Liver (tissue), 3 donors: ENCODE measurements at regions not wholly inside any gene's neighbourhood (a gene's known extent, or its start where the extent isn't known, plus 50 kb on each side); places are given as distances from the start of the nearest gene placed in this dataset.

ENCODE experiments used
- ATF3 ChIP-seq: IDR thresholded peaks from 2 replicates; pipeline ENCODE4 v1.6.1; 2016; ENCODE audit warnings: antibody characterized with exemption
- CTCF ChIP-seq: fragments of 150-350 bp; IDR thresholded peaks from 2 replicates; pipeline ENCODE4 v1.5.1; 2017; ENCODE audit warnings: improper control_type of control experiment, low read depth, low read length; ENCODE audit not compliant: missing input control
- FOXA2 ChIP-seq: IDR thresholded peaks from 2 replicates; pipeline ENCODE4 v1.6.1; 2016; ENCODE audit warnings: antibody characterized with exemption
- GABPA ChIP-seq, 2 donors: IDR thresholded peaks in 1 of 2; conservative IDR thresholded peaks in 1 of 2; 2 replicates each; pipeline ENCODE4 v1.6.1; 2016; ENCODE audit warnings: antibody characterized with exemption in 2 of 2, mild to moderate bottlenecking in 1 of 2, moderate library complexity in 1 of 2
- JUND ChIP-seq, 2 donors: IDR thresholded peaks; 2 replicates each; pipeline ENCODE4 v1.6.1; 2016; ENCODE audit warnings: antibody characterized with exemption in 2 of 2
- MAX ChIP-seq: IDR thresholded peaks from 2 replicates; pipeline ENCODE4 v1.6.1; 2016; ENCODE audit warnings: antibody characterized with exemption
- RAD21 ChIP-seq, 2 donors: IDR thresholded peaks; 2 replicates each; pipeline ENCODE4 v1.6.1; 2016; ENCODE audit warnings: antibody characterized with exemption in 2 of 2, mild to moderate bottlenecking in 2 of 2
- REST ChIP-seq: IDR thresholded peaks from 2 replicates; pipeline ENCODE4 v1.6.1; 2016; ENCODE audit warnings: antibody characterized with exemption, mild to moderate bottlenecking
- SP1 ChIP-seq: IDR thresholded peaks from 2 replicates; pipeline ENCODE4 v1.6.1; 2018; ENCODE audit warnings: antibody characterized with exemption, mild to moderate bottlenecking
- TAF1 ChIP-seq: conservative IDR thresholded peaks from 2 replicates; pipeline ENCODE4 v1.6.1; 2016; ENCODE audit warnings: antibody characterized with exemption, mild to moderate bottlenecking
- YY1 ChIP-seq: IDR thresholded peaks from 2 replicates; pipeline ENCODE4 v1.6.1; 2016; ENCODE audit warnings: antibody characterized with exemption, mild to moderate bottlenecking
- ZBTB33 ChIP-seq: IDR thresholded peaks from 2 replicates; pipeline ENCODE4 v1.6.1; 2016; ENCODE audit warnings: antibody characterized with exemption
- donor health status: healthy.
- donor health status: healthy.

DNA sequence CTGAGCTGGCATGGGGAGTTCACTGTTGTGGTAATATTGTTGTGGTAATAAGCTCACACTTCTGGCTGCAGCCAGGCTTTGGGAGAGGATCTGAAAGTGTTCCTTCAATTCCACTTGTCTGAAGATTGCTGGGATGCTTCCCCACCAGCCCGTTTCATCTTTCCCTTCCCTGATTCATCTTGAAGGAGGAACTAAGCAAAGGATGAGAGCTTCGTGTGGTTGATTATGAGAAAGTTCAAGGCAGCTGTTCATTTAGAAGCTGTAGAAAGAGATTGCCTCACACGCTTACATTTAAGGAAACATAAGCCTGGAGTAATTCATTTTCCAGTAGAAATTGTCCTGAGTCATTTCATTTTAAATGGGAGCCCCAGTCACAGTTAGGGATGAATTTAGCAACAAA, 122.4 kb upstream of the GAS1 start:
- TF ChIP-seq CTCF (no peak), REST (no peak), TAF1 (no peak), ZBTB33 (no peak), JUND (IDR thresholded peaks at IDR 0.05) (no peak), GABPA (IDR thresholded peaks at IDR 0.05 in 1 of 2, conservative IDR thresholded peaks at IDR 0.05 in 1 of 2) (no peak), MAX (no peak), FOXA2 (no peak), SP1 (no peak), RAD21 (IDR thresholded peaks at IDR 0.05) (no peak), ATF3 (no peak), YY1 (no peak)
